Hepatocyte (in vitro differentiated cells): ENCODE measurements at regions not wholly inside any gene's neighbourhood (a gene's known extent, or its start where the extent isn't known, plus 50 kb on each side); places are given as distances from the start of the nearest gene placed in this dataset.

Source experiments
- EZH2phosphoT487 ChIP-seq: fragments of 200-600 bp; sonication (generic); IDR thresholded peaks from one replicate; pipeline ENCODE4 v1.6.1; 2018; ENCODE audit warnings: antibody characterized with exemption, mild to moderate bottlenecking, low read depth, moderate library complexity; ENCODE audit not compliant: unreplicated experiment, severe bottlenecking
- TF ChIP-seq, protein P1 (sequence below): fragments of 200-600 bp; sonication (generic); IDR thresholded peaks from 2 replicates; pipeline ENCODE4 v1.5.1; 2016; ENCODE audit warnings: antibody characterized with exemption, mild to moderate bottlenecking; ENCODE audit not compliant: poor library complexity

DNA sequence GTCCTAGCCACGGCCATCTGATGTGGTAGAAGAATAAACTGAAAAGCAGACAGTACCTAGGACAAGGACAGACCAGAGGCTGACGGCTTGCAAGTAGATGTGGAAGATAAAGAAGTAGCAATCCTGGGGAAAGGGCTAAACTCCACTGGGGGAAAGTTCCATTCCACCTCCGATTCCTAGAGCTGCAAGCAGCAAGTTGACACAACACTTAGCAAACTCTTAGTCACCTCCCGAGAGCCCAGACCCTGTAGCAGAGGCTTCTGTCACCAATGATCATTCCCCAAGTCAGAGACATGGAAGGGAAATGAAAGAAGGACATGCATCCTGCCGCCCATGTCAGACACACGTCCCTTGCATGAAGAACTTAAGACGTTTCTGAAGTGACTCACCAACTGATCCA lies 99.2 kb upstream of the RPS6KA2 start:
- TF ChIP-seq, protein P1, sequence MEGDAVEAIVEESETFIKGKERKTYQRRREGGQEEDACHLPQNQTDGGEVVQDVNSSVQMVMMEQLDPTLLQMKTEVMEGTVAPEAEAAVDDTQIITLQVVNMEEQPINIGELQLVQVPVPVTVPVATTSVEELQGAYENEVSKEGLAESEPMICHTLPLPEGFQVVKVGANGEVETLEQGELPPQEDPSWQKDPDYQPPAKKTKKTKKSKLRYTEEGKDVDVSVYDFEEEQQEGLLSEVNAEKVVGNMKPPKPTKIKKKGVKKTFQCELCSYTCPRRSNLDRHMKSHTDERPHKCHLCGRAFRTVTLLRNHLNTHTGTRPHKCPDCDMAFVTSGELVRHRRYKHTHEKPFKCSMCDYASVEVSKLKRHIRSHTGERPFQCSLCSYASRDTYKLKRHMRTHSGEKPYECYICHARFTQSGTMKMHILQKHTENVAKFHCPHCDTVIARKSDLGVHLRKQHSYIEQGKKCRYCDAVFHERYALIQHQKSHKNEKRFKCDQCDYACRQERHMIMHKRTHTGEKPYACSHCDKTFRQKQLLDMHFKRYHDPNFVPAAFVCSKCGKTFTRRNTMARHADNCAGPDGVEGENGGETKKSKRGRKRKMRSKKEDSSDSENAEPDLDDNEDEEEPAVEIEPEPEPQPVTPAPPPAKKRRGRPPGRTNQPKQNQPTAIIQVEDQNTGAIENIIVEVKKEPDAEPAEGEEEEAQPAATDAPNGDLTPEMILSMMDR: no peak
- TF ChIP-seq EZH2phosphoT487: no peak
